ENCODE measurements at regions not wholly inside any gene's neighbourhood (a gene's known extent, or its start where the extent isn't known, plus 50 kb on each side); places are given as distances from the start of the nearest gene placed in this dataset.

GRCh38 chr3:72388644-72389043 is 459.6 kb downstream of the SHQ1 start:
- POLR2A ChIA-PET (ENCODE audit: low non-redundant PET), result no interaction called here
- BruUV-seq (replicated peaks), result no TSS peak
- CTCF ChIA-PET, result no interaction called here
- no peak overlapping the region for H3K27ac ChIP-seq (ENCODE audit: low read depth, low read length, poor library complexity, severe bottlenecking)
- no peaks in the 10 kb centered on the region for H3K4me1 ChIP-seq (ENCODE audit: insufficient read depth, low read length, poor library complexity, severe bottlenecking)
- no peaks in the 10 kb centered on the region for H3K9me3 ChIP-seq (ENCODE audit: low read depth, low read length, poor library complexity, severe bottlenecking)
- no peaks in the 10 kb centered on the region for H3K36me3 ChIP-seq (ENCODE audit: insufficient read depth, low read length, poor library complexity, severe bottlenecking)
- H3K4me3 ChIP-seq (ENCODE audit: low read depth, low read length, poor library complexity, severe bottlenecking), result no peak overlapping the region
- intact Hi-C loops (cut with micrococcal nuclease; ENCODE audit: unreplicated experiment), result no loop called here
- H3K27me3 ChIP-seq (replicated peaks; ENCODE audit: insufficient read depth, low read depth, low read length, poor library complexity), result no peaks in the 10 kb centered on the region
- DNase-seq (ENCODE audit: low spot score), result no peak
- TF ChIP-seq CTCF (conservative IDR thresholded peaks at IDR 0.05; ENCODE audit: low read depth, low read length) (no peak), EZH2 (IDR thresholded peaks at IDR 0.05; ENCODE audit: borderline replicate concordance, low read depth, low read length, poor library complexity, severe bottlenecking) (no peak)

- no peak for TF ChIP-seq EZH2 (IDR thresholded peaks at IDR 0.05; ENCODE audit: borderline replicate concordance, low read depth, low read length, poor library complexity, severe bottlenecking)
- no peak for TF ChIP-seq CTCF (conservative IDR thresholded peaks at IDR 0.05; ENCODE audit: low read depth, low read length)
- Histone ChIP-seq H3K4me1 (ENCODE audit: insufficient read depth, low read length, poor library complexity, severe bottlenecking) (no peaks in the 10 kb centered on the region), H3K27me3 (replicated peaks; ENCODE audit: insufficient read depth, low read depth, low read length, poor library complexity) (no peaks in the 10 kb centered on the region), H3K9me3 (ENCODE audit: low read depth, low read length, poor library complexity, severe bottlenecking) (no peaks in the 10 kb centered on the region), H3K27ac (ENCODE audit: low read depth, low read length, poor library complexity, severe bottlenecking) (no peak overlapping the region), H3K4me3 (ENCODE audit: low read depth, low read length, poor library complexity, severe bottlenecking) (no peak overlapping the region), H3K36me3 (ENCODE audit: insufficient read depth, low read length, poor library complexity, severe bottlenecking) (no peaks in the 10 kb centered on the region)
- no peak for DNase-seq (ENCODE audit: low spot score)
- BruUV-seq (replicated peaks), result no TSS peak
- intact Hi-C loops (cut with micrococcal nuclease; ENCODE audit: unreplicated experiment), result no loop called here
- POLR2A ChIA-PET (ENCODE audit: low non-redundant PET), result no interaction called here
- CTCF ChIA-PET, result no interaction called here
Measured at GRCh38 chr3:72388117-72388516, 460.1 kb downstream of the SHQ1 start.

- ChIA-PET POLR2A (ENCODE audit: low non-redundant PET) (no interaction called here), CTCF (no interaction called here)
- no peaks in the 10 kb centered on the region for H3K27me3 ChIP-seq (replicated peaks; ENCODE audit: insufficient read depth, low read depth, low read length, poor library complexity)
- no peaks in the 10 kb centered on the region for H3K9me3 ChIP-seq (ENCODE audit: low read depth, low read length, poor library complexity, severe bottlenecking)
- H3K36me3 ChIP-seq (ENCODE audit: insufficient read depth, low read length, poor library complexity, severe bottlenecking), result no peaks in the 10 kb centered on the region
- H3K27ac ChIP-seq (ENCODE audit: low read depth, low read length, poor library complexity, severe bottlenecking), result no peak overlapping the region
- no peak overlapping the region for H3K4me3 ChIP-seq (ENCODE audit: low read depth, low read length, poor library complexity, severe bottlenecking)
- H3K4me1 ChIP-seq (ENCODE audit: insufficient read depth, low read length, poor library complexity, severe bottlenecking), result no peaks in the 10 kb centered on the region
- no peak for DNase-seq (ENCODE audit: low spot score)
- no TSS peak for BruUV-seq (replicated peaks)
- intact Hi-C loops (cut with micrococcal nuclease; ENCODE audit: unreplicated experiment), result no loop called here
- TF ChIP-seq CTCF (conservative IDR thresholded peaks at IDR 0.05; ENCODE audit: low read depth, low read length), result no peak
- TF ChIP-seq EZH2 (IDR thresholded peaks at IDR 0.05; ENCODE audit: borderline replicate concordance, low read depth, low read length, poor library complexity, severe bottlenecking), result no peak
Measured at GRCh38 chr3:72386327-72387000, 461.8 kb downstream of the SHQ1 start.
